ENCODE measurements at regions not wholly inside any gene's neighbourhood (a gene's known extent, or its start where the extent isn't known, plus 50 kb on each side); places are given as distances from the start of the nearest gene placed in this dataset.

GRCh38 chrX:134732676-134733075 is 64.3 kb downstream of the PABIR2 start:
- H3K9me3 ChIP-seq = no peaks in the 10 kb centered on the region
- DNase-seq = no peak
- intact Hi-C loops (cut with DNase I; ENCODE audit: low total_unique reads) = no loop called here
- H3K27ac ChIP-seq = no peak overlapping the region
- no peak overlapping the region for H3K4me3 ChIP-seq
- H3K27me3 ChIP-seq = no peaks in the 10 kb centered on the region
- ATAC-seq = no peak
- TF ChIP-seq POLR2A (IDR thresholded peaks at IDR 0.05) (no peak), CTCF (IDR thresholded peaks at IDR 0.05 in 4 of 5, conservative IDR thresholded peaks at IDR 0.05 in 1 of 5) (no peak)
- no peaks in the 10 kb centered on the region for H3K36me3 ChIP-seq
- H3K4me1 ChIP-seq = peaks cover 0 to 3% of the 10 kb centered on the region in 2 donors
- in situ Hi-C loops (cut with MboI; ENCODE audit: low sequenced_read_pairs in 4 of 4) = no loop called here

- H3K9me3 ChIP-seq = no peaks in the 10 kb centered on the region
- TF ChIP-seq POLR2A (IDR thresholded peaks at IDR 0.05) (no peak), CTCF (IDR thresholded peaks at IDR 0.05 in 4 of 5, conservative IDR thresholded peaks at IDR 0.05 in 1 of 5) (no peak)
- intact Hi-C loops (cut with DNase I; ENCODE audit: low total_unique reads) (no loop called here), in situ Hi-C loops (cut with MboI; ENCODE audit: low sequenced_read_pairs in 4 of 4) (no loop called here)
- H3K4me3 ChIP-seq = no peak overlapping the region
- H3K27me3 ChIP-seq = no peaks in the 10 kb centered on the region
- H3K36me3 ChIP-seq = no peaks in the 10 kb centered on the region
- no peak for ATAC-seq
- DNase-seq = no peak
- H3K4me1 ChIP-seq = peaks cover 0 to 3% of the 10 kb centered on the region in 2 donors
- H3K27ac ChIP-seq = no peak overlapping the region
Observed at GRCh38 chrX:134732152-134732551, 64.9 kb downstream of the PABIR2 start.

- in situ Hi-C loops (cut with MboI; ENCODE audit: low sequenced_read_pairs in 4 of 4) = no loop called here
- Histone ChIP-seq H3K27me3 (no peaks in the 10 kb centered on the region), H3K4me3 (no peak overlapping the region), H3K4me1 (no peaks in the 10 kb centered on the region), H3K27ac (no peak overlapping the region), H3K36me3 (no peaks in the 10 kb centered on the region), H3K9me3 (no peaks in the 10 kb centered on the region)
- intact Hi-C loops (cut with DNase I; ENCODE audit: low total_unique reads) = no loop called here
- no peak for TF ChIP-seq POLR2A (IDR thresholded peaks at IDR 0.05)
- no peak for TF ChIP-seq CTCF (IDR thresholded peaks at IDR 0.05 in 4 of 5, conservative IDR thresholded peaks at IDR 0.05 in 1 of 5)
- DNase-seq (no peak), ATAC-seq (no peak)
Observed at GRCh38 chrX:134727363-134727762, 69.1 kb upstream of the PLAC1 start.

- Histone ChIP-seq H3K4me3 (no peak overlapping the region), H3K4me1 (no peaks in the 10 kb centered on the region), H3K27me3 (no peaks in the 10 kb centered on the region), H3K27ac (no peak overlapping the region), H3K36me3 (no peaks in the 10 kb centered on the region), H3K9me3 (no peaks in the 10 kb centered on the region)
- no peak for TF ChIP-seq CTCF (IDR thresholded peaks at IDR 0.05 in 4 of 5, conservative IDR thresholded peaks at IDR 0.05 in 1 of 5)
- in situ Hi-C loops (cut with MboI; ENCODE audit: low sequenced_read_pairs in 4 of 4) = no loop called here
- intact Hi-C loops (cut with DNase I; ENCODE audit: low total_unique reads) = no loop called here
- no peak for ATAC-seq
- no peak for DNase-seq
Observed at GRCh38 chrX:134725103-134725690, 66.9 kb upstream of the PLAC1 start.
